ENCODE measurements at regions not wholly inside any gene's neighbourhood (a gene's known extent, or its start where the extent isn't known, plus 50 kb on each side); places are given as distances from the start of the nearest gene placed in this dataset.

DNA sequence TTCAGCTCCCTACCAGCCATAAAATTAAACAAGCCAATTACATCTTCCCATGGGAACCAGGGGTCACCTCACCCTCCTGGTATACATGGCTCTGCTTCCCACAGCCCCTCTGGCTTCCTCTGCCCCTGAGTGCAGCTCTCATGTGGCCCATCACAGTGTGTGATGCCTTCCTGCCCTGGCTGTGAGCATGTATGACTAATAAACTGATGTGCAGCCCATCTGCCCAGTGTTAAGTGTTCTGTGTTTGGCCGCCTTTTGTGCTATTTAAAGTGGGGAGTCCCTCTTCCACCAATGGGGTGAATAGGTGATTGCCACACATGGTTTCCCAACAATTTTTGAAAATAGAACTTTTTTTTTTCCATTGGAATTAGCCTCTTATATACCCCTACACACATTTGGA lies 87.7 kb upstream of the PIEZO2 start:
- H3K36me3 Mint-ChIP-seq (ENCODE audit: low read depth) = peaks cover 1% of the 10 kb centered on the region
- no peaks in the 10 kb centered on the region for H3K27me3 Mint-ChIP-seq (ENCODE audit: low read depth)
- H3K4me3 Mint-ChIP-seq (ENCODE audit: unreplicated experiment) = no peak overlapping the region
- peaks cover 4% of the 10 kb centered on the region for H3K9me3 Mint-ChIP-seq (ENCODE audit: low read depth)
- H3K4me1 Mint-ChIP-seq (ENCODE audit: low read depth) = no peaks in the 10 kb centered on the region
- TF ChIP-seq, protein P1, sequence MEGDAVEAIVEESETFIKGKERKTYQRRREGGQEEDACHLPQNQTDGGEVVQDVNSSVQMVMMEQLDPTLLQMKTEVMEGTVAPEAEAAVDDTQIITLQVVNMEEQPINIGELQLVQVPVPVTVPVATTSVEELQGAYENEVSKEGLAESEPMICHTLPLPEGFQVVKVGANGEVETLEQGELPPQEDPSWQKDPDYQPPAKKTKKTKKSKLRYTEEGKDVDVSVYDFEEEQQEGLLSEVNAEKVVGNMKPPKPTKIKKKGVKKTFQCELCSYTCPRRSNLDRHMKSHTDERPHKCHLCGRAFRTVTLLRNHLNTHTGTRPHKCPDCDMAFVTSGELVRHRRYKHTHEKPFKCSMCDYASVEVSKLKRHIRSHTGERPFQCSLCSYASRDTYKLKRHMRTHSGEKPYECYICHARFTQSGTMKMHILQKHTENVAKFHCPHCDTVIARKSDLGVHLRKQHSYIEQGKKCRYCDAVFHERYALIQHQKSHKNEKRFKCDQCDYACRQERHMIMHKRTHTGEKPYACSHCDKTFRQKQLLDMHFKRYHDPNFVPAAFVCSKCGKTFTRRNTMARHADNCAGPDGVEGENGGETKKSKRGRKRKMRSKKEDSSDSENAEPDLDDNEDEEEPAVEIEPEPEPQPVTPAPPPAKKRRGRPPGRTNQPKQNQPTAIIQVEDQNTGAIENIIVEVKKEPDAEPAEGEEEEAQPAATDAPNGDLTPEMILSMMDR (IDR thresholded peaks at IDR 0.05) = no peak
- no peak overlapping the region for H3K27ac Mint-ChIP-seq (ENCODE audit: unreplicated experiment)
- no peak for DNase-seq (ENCODE audit: low spot score)

- no peaks in the 10 kb centered on the region for H3K36me3 Mint-ChIP-seq (ENCODE audit: low read depth)
- no peaks in the 10 kb centered on the region for H3K9me3 Mint-ChIP-seq (ENCODE audit: low read depth)
- H3K27me3 Mint-ChIP-seq (ENCODE audit: low read depth) = no peaks in the 10 kb centered on the region
- no peak for DNase-seq (ENCODE audit: low spot score)
- TF ChIP-seq, protein P1 (IDR thresholded peaks at IDR 0.05) = no peak
- no peak overlapping the region for H3K27ac Mint-ChIP-seq (ENCODE audit: unreplicated experiment)
- no peaks in the 10 kb centered on the region for H3K4me1 Mint-ChIP-seq (ENCODE audit: low read depth)
- H3K4me3 Mint-ChIP-seq (ENCODE audit: unreplicated experiment) = no peak overlapping the region
Measured at GRCh38 chr18:11224153-11224552, 74.8 kb upstream of the PIEZO2 start.

- peaks cover 4% of the 10 kb centered on the region for H3K4me1 Mint-ChIP-seq (ENCODE audit: low read depth)
- no peaks in the 10 kb centered on the region for H3K9me3 Mint-ChIP-seq (ENCODE audit: low read depth)
- H3K27me3 Mint-ChIP-seq (ENCODE audit: low read depth) = no peaks in the 10 kb centered on the region
- TF ChIP-seq, protein P1 (IDR thresholded peaks at IDR 0.05) = no peak
- no peak for DNase-seq (ENCODE audit: low spot score)
- H3K36me3 Mint-ChIP-seq (ENCODE audit: low read depth) = no peaks in the 10 kb centered on the region
- H3K27ac Mint-ChIP-seq (ENCODE audit: unreplicated experiment) = no peak overlapping the region
- H3K4me3 Mint-ChIP-seq (ENCODE audit: unreplicated experiment) = no peak overlapping the region
Measured at GRCh38 chr18:11219571-11219970, 70.2 kb upstream of the PIEZO2 start.

- no peak overlapping the region for H3K27ac Mint-ChIP-seq (ENCODE audit: unreplicated experiment)
- H3K9me3 Mint-ChIP-seq (ENCODE audit: low read depth) = no peaks in the 10 kb centered on the region
- no peak for DNase-seq (ENCODE audit: low spot score)
- TF ChIP-seq, protein P1 (IDR thresholded peaks at IDR 0.05) = no peak
- no peak overlapping the region for H3K4me3 Mint-ChIP-seq (ENCODE audit: unreplicated experiment)
- H3K36me3 Mint-ChIP-seq (ENCODE audit: low read depth) = no peaks in the 10 kb centered on the region
- H3K4me1 Mint-ChIP-seq (ENCODE audit: low read depth) = peaks cover 4% of the 10 kb centered on the region
- H3K27me3 Mint-ChIP-seq (ENCODE audit: low read depth) = no peaks in the 10 kb centered on the region
Measured at GRCh38 chr18:11215216-11215615, 65.8 kb upstream of the PIEZO2 start.

GRCh38 chr18:11204020-11204419 lies 54.7 kb upstream of the PIEZO2 start:
- TF ChIP-seq, protein P1 (IDR thresholded peaks at IDR 0.05) = no peak
- Mint-ChIP-seq H3K27me3 (ENCODE audit: low read depth) (no peaks in the 10 kb centered on the region), H3K4me1 (ENCODE audit: low read depth) (no peaks in the 10 kb centered on the region), H3K9me3 (ENCODE audit: low read depth) (no peaks in the 10 kb centered on the region), H3K27ac (ENCODE audit: unreplicated experiment) (no peak overlapping the region), H3K36me3 (ENCODE audit: low read depth) (no peaks in the 10 kb centered on the region), H3K4me3 (ENCODE audit: unreplicated experiment) (no peak overlapping the region)
- no peak for DNase-seq (ENCODE audit: low spot score)

Data from chondrocyte (in vitro differentiated cells).